AG08395 (cell line): ENCODE measurements at regions not wholly inside any gene's neighbourhood (a gene's known extent, or its start where the extent isn't known, plus 50 kb on each side); places are given as distances from the start of the nearest gene placed in this dataset.
A peak's percentile ranks its signal among the peaks of the same experiment; 100 is the strongest.

Source experiments
- DNase-seq: peaks from one replicate; pipeline ENCODE4 v3.0.0; 2012; ENCODE audit warnings: mixed read lengths, low spot score

DNA sequence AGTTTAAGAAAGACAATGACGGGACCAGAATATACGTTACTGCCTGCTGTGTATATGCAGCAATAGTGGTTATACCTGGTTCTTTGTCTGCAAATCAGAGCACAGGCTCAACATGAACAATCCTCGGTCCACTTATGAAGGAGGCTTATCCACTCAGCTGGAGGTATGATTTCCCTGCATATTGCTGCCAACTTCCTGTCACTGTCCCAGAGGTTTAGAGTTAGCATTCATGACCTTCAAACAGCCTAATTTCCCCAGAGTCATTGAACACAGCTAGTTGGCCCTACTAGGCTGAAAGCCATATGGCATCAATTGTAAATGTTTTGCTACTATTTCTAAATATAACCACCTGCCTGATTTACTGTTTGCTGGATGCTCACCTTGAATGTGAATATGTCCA lies 224.9 kb upstream of the ZNF717 start:
- no peak for DNase-seq

DNA sequence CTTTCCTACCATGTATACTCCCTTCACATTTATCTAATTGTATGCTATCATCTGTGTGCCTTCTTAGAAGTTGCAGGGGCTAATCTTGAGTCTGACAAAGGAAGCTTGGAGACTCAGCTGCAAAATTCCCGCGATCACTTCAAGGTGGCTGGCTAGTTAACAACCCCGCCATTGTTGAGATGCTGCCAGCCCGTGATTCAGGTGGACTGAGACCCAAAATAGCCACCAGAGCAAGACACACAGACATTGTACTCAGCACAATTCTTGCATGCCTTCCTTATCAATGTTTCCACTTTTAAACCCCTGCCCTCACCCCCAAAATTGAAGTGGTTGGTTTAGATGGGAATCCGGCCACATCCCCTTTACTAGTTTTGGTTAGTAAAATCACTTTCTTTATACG lies 225.8 kb upstream of the ZNF717 start:
- DNase-seq, result no peak

DNA sequence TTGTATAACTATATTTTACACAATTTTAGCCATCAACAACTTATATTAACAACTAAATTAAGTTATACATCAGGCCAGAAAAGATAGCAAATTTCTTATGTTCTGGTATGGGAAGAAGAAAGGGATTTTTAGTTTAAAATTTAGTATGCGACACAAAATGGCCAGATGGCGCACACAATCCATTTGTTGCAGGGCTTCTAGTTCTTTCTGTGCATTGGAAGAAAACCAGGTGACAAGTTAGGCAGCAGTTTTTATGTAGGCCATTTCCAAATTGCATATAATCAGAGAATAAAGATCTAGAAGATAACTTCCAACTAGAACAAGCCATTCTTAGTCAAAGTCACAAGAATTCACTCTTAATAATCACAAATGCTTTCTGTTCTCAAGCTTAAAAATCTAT lies 230.1 kb upstream of the ZNF717 start:
- DNase-seq, result no peak

DNA sequence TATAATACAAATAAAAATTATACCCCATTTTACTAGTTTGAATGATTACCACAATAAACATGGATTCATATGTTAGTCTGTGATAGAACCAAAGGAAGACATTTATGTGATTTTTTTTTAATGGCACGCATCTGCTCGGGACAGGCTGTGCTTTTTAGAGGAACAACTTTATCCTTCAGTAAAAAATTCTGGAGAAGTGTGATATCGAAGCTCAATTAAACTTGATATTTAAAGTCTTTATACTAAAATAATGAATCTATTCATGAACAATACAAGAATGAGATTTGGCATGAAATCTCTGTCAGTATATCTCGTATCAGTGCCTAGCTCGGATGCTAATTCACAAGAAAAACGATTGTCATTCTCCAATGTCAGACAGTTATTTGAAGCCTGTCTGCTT lies 230.8 kb upstream of the ZNF717 start:
- DNase-seq, result no peak

DNA sequence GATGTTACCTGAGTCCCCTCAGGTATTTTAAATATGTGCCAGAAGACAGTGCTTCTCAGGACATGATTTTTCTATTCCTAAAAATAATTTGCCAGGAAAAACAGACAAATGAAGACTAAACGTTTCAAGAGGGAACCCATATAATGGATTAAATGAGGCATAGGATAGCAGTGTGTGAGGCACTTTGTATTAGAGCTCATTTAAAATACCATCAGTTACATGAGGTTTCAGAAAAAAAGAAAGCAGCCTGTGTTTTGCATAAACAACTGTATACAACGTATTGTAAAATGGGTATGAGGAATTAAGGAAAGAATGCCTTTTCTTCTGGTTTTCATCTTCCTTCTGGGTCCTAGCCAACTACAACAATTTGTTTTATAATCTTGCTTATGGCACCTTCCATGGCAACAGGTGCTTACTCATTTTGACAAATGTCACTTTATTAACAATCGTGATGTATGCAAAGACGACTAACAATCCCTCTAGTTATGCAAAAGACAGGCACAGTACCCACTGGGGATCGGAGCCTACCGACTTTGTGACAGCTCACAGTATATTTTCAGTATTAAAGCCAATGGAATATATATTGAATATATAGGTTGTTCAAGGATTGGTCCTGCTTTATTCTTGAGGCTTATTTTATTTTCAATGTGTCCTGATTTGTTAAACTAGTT lies 231.6 kb upstream of the ZNF717 start:
- DNase-seq, result no peak

DNA sequence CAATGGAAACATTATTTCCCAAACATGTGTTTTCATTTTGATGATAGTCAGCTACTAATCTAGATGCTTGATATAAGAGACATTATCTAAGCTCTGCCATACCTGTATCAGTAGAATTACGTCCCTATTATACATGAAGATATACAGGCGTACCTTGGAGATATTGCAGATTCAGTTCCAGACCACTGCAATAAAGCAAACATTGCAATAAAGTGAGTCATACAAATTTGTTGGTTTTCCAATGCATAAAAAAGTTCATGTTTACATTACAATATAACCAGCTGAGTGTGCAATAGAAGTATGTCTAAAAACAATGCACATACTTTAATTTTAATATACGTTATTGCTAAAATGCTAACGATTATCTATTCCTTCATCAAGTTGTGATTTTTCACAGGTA lies 236.0 kb upstream of the ZNF717 start:
- no peak for DNase-seq

DNA sequence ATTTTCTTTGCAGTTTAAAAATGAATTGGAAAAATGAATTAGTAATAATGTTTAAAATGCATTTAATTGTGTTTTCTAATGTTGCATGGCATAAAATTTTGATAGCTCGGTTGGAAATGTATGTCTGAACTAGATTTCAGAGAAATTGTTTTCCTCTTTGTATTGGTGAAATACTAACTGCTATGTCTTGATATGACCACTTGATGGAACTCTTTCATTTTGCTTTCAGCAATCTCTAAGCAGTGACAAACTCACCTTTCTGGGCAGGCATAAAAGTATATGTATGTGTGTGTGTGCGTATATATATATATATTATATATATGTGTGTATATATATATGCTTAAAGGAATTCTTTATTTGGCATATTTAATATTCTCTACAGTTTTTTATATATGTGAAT lies 239.3 kb upstream of the ZNF717 start:
- DNase-seq, result peak; percentile 19

DNA sequence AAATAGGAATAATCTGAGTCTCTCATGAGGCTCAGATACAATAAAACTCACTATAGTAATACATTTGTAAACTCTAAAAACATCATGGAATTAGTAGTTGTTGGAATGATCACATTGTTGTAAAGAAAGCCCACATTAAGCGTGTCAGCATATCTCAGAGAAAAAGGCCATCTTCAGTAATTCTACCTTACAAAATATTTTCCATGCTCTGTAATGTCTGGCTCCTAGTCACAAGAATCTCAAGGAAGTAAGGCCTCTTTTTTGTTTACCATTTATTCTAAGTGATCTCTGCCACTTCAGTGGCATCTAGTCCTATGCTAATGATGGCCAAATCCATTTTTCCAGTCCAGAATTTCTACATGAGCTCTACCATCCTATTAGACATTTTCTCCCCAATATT lies 240.2 kb upstream of the ZNF717 start:
- DNase-seq, result no peak

DNA sequence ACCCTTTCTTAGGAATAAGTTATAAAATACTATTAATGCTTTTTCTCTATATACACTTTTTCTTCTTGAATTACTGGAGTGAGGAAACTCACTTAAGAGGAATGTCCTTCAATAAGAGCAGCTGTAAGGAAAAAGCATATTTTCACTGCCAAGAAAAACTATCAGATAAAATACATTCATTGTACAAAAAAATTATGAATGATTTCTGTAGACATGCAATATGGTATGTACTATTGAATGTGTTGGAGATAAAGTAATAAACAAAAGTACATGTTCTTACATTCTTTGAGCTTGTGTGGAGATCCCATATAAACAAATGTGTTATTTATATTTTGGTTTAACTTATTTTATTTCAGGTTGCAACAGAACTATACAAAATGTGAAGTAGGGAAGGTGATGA lies 241.0 kb upstream of the ZNF717 start:
- DNase-seq, result no peak

DNA sequence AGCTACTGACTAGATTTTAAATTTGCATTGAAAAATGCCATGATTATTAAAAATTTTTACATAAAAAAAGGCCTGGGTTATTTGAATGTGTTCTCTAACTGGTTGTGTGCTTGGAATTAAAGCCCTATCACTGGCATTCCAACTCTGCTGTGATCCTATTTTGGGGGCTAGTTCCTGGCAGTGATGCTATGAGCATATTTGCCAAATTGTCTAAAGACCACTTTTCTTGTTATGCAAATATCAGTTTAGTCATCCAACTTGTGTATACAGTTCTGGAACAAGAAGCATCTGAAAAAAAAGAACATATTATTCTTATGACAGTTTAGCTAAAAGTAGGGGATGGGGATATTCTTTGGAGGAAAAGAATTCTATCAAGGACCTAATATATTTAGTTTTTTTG lies 243.4 kb upstream of the ZNF717 start:
- no peak for DNase-seq

DNA sequence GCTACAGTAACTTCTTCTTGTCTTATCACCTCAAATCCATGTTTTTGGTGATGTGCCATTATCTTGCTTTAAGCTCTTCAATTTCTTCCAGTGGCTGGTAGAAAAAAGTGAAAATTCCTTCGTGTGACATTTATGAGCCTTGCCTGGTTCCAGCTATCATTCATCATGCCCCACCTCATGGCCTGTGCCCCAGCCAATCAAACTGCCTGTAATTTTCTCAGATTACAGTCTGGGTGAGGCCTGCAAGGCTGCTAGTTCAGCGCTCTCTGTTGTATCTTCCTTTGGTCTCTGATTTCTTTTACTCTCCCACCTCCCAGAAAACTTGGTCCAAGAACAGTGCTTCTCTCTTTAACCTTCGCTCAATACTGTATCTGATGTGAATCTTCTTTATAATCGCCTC lies 249.3 kb upstream of the ZNF717 start:
- DNase-seq, result no peak

DNA sequence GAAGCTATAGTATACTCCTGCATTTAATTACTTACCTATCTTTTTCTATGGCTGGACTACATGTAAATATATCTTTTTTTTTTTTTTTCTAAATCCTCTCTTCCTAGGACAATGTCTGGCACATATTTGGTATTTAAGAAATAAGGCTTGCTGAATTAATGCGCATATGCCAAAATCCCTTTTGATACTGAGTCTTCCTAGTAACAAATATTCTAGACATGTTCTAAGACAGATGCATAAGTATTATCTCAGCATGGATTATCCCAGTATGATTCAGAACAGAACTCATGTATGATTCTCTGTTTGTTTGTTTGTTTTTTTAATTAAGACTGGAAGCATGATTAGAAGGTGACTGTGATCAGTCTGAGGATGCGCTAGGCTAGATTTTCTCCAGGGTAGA lies 249.8 kb upstream of the ZNF717 start:
- no peak for DNase-seq

DNA sequence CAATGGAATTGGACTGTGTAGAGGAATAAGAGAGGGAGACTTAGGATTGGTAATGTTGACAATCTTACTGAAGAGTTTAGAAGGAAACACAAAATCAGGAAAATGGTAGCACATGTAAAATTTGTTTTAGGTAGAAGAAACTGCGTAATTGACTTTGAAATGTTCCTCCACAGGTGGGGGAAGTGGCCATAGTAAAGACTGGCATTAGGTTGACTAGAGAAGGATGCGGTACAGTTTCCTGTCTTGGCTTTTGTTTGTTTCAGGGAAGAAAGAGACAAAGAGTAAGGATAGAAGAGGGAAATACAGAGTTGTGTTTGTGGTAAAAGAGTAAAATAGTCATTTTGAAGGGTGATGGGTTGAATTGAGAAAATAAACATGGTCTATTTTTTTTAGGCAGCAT lies 253.6 kb upstream of the ZNF717 start:
- no peak for DNase-seq

DNA sequence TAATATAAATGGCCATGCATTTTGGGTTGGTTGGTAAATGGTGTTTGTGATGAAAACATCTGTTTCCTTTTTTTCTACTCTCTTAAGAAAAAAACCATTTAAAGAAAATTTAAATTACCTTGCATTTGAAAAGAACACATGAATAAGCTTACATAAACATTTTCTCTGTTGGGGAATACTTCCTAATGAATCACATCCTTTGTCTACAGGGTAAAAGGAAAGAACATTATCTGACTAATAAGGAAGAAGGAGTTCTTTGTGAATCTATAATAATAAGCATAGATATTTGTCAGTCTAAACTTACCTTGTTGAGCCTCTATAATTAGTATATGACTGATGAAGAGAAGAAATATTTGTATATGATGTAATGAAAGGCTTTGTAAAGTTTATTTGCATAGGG lies 254.1 kb upstream of the ZNF717 start:
- peak; percentile 10 for DNase-seq

DNA sequence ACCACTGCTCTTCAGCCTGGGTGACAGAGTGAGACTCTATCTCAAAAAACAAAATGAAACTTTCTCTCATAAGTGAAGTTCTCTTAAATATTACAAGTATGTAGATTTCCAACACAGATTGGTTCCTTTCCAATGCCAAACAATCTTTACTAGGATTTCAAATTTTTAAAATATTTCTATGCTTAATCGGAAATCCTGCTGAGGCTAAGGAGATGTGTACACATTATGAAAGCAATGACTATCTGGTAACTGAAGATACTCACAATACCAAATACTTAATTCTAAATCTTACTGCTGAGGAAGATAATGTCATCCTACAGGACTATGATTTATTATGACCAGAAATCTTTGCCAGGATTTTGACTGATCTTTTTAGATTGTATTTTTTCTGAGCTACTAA lies 255.6 kb upstream of the ZNF717 start:
- DNase-seq, result peak; percentile 39

DNA sequence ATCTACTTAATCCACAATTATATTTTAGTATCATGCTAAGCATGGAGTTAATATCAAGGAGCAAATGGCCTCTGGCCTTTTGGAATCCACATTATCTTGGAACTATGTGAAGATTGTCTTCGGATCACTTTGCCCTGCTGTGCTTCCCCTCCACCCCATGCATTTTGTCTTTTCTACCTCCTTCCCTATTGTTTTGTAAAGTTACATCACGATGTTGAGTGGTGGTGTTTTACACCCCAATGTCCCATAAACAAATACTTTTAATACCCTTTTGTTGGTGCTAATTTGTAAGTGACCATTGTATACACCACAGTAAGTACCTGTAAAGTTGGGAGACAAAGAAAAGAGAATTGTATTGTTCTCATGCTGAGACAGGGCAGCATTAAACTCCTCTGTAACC lies 258.4 kb upstream of the ZNF717 start:
- no peak for DNase-seq

DNA sequence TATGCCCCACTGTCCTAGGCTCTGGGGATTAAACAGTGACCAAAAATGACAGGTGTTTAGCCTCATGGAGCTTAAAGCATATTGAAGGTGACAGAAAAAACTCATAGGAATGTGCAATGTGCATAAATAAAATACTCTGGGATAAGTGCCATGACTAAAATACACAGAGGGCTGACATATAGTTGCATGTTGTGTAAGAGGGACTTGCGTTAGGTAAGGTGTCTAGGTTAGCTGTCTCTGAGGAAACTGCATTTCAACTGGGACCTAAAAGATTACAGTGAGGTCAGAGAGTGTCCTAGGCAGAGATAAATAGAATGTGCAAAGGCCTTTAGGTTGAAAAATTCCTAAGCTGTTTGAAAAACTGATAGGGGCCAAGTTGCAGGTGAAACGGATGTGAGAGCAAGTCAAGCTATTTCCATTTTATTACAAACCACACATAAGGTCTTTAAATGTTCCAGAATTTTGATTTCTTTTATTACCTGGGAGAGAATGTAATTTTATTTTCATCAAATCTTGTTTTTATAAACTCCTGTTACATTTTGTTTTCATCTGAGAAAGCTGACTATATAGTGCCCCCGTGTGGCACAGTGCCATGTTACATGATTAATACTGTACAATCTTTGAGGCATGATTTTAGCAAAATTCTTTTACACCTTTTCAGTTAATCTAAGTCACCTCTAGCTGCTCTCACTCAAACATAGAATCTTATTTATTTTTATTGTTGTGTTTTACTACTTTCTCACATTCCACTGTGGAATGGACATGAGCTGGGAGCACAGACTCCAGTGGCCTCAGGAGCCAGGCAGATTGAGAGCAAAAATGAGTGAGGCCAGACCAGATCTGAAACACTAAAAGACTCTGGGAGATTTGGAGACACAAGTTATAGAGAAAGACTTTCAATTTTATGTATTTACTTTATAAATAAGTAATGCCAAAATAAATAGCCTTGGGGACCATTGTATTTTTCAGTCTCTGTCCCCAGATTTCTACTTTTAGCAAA lies 259.6 kb upstream of the ZNF717 start:
- peak; percentile 13 for DNase-seq

DNA sequence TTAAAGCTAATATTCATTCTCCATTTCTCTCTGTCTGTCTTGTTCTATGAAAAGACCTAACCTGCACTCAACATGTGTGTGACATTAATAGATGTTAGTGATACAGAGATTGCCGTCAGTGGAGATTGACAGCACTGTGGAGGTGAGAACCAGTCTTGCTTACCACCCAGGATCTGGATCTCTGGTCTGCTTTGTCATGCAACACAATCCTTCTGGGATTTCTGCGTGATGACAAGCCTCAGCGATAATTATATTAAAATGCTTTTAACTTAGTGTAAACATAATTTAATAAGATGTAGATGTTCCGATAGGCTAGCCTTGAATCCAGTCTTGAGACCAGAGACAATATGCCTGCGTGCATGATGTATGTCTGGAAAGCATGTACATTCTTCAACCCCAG lies 262.0 kb upstream of the ZNF717 start:
- no peak for DNase-seq

DNA sequence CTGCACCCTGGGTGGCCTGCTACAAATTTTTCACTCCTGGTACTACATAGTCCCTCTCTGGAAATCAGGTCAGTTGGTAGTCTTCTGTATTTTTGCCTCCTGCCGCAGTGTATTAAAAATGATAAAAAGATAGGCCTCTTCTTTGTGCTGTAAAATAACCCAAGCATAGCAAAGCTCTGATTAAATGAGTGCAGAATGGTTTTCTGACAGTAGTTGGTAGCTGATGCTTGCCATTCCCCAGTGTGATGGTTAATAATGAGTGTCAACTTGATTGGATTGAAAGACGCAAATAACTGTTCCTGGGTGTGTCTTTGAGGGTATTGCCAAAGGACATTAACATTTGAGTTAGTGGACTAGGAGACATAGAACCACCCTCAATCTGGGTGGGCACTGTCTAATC lies 264.4 kb upstream of the ZNF717 start:
- no peak for DNase-seq

DNA sequence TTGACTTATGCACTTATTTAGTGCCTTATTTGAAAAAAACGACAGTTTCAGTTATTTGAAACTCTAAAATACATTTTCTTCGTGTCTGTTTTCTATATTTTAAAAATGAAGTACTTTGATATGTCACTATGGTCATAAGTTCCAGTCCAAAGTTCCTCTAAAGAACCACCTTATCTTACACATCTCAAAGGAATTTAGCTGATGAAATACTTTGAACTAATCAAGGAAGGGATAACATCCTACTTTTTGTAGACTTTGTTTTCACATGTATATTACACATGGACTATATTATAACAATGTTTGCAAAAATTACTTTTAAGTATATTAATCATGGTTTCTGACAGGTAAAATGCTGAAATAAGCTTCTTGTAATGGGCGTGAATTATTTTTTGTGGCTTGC lies 265.8 kb upstream of the ZNF717 start:
- DNase-seq, result no peak

DNA sequence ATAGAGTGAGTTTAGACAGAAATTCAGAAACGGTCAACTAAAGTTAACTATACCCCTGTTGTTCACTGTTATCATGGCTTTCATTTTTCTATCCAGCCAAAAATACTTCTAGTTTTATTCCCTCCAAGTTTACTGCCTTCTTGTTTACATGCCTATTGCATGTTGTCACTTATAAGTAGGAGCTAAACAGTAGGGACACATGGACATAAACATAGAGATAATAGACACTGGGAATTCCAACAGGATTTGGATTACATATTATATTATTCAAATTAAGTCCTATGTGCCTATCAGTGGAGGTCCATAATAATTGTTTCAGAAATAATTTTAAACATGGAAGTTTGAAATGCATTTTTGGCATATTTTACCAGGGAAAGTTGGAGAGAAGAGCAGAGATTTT lies 269.1 kb upstream of the ZNF717 start:
- no peak for DNase-seq

DNA sequence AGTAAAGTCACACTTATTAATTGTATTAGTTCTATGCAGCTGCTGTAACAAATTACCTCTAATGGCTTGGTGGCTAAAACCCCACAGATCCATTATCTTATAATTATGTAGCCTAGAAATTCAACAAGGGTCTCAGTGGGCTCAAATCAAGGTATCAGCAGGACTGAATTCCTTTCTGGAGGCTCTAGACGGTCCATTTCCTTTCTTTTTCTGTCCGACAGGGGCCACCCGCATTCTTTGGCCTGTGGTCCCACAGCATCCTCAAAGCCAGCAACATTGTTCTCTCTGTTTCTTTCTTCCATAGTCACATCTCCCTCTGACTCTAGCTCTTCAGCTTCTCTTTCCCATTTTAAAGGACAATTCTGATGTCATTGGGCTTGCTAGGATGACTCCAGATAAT lies 276.3 kb upstream of the ZNF717 start:
- no peak for DNase-seq

DNA sequence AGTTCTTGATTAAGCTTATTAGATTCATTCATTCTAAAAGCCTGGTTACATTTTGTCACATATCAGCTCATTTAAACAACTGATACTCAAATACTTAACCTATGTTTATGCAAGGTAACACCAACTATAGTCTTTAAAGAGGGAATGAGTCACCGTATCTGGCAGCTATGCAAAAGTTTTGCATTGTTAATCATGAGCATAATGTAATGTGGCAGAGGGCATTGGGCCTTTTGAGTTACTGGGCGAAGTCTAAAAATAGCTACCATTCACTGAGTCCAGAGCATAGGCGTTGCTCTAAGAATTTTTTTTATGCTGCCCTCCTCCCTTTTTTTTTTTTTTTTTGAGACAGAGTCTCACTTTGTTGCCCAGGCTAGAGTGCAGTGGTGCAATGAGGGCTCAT lies 277.7 kb upstream of the ZNF717 start:
- peak; percentile 22 for DNase-seq

DNA sequence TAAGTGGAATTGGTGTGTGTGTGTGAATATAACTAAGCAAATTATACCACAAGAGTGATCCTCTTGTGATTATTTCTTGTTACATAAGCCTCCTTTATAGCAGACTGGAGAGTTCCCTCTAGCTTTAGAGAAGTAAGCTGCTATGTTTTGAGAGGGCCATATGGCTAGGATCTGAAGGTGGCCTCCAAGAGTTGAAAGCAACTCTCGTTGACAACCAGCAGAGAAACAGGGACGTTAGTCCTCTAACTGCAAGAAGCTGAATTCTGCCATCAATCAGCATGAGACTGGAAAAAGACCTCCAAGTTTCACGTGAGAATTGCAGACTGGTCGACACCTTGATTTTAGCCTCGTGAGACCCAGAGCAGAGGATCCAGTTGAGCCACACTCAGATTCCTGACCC lies 278.5 kb upstream of the ZNF717 start:
- no peak for DNase-seq
